GM19452 (cell line): ENCODE measurements at regions not wholly inside any gene's neighbourhood (a gene's known extent, or its start where the extent isn't known, plus 50 kb on each side); places are given as distances from the start of the nearest gene placed in this dataset.
"Not testable (repeated sequence)": the region's sequence is repeated elsewhere in the genome, so short reads cannot be mapped to it uniquely, and the experiment has no call there.

ENCODE experiments used
- ATAC-seq: cut with Tn5 transposase; IDR thresholded peaks from one replicate; pipeline ENCODE4 v1.9.1; 2021; ENCODE audit not compliant: unreplicated experiment

GRCh38 chr2:235212501-235213158, 260.8 kb downstream of the SH3BP4 start:
- no peak for ATAC-seq

GRCh38 chr2:235215248-235215647, 263.4 kb downstream of the SH3BP4 start:
- ATAC-seq: no peak

GRCh38 chr2:235216901-235217300, 265.1 kb downstream of the SH3BP4 start:
- ATAC-seq: no peak

DNA sequence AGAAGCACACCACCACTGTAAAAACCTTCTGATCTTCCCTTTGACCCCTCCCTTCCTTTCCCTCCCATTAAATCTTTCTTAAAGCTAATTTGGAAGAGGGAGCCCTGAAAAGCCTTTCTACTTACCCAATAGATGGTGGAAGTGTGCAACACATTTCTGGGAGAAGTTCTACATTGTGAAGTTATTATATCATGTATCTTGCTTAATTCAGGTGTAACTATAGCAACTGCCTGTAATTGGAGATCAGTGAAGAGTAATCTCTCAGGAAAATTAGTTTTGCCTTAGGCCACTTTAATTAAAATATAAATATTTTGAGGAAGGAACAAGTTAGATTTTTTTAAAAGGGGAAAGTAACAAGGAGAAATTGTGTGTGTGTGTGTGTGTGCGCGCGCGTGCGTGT, 266.0 kb downstream of the SH3BP4 start:
- no peak for ATAC-seq

DNA sequence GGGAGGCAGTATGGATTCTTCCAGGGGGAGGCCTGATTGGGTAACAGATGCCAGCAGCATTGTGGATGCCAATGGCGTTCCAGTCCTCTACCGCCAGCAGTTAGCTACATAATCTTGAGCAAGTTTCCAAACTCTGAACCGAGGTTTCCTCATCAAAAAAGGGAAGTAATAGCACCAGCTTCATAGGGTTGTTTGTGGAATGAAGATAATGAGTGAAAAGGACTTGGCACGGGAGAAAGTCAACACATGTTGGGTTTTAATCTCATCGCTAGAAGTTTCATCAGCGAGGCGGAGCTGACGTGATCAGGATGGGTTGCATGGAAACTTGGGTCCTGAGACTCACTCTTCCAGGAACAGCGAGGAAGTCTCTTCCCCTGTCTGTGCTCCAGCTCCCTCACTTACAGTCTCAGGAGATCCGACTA, 266.7 kb downstream of the SH3BP4 start:
- no peak for ATAC-seq

DNA sequence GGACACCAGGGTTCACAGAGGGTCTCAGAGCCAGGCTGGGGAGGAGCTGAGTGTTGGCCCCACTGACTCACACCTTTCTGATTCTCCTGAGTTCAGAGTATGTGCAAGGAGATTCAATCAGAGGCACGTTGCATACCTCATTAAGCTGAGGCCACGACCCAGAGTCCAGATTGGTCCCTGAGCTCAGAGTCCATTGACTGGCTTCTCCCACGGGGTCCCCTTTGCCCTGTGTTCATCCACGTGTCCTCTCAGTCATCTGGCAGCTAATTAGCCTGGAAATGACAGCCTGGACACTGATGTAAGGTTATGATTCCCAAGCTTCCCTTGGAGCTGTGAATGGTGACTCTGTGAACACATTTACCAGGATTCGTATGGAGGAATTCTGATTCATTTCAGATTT, 267.2 kb downstream of the SH3BP4 start:
- no peak for ATAC-seq

GRCh38 chr2:235220331-235220730, 268.5 kb downstream of the SH3BP4 start:
- ATAC-seq: no peak

GRCh38 chr2:235223011-235223410, 270.8 kb upstream of the AGAP1 start:
- no peak for ATAC-seq

DNA sequence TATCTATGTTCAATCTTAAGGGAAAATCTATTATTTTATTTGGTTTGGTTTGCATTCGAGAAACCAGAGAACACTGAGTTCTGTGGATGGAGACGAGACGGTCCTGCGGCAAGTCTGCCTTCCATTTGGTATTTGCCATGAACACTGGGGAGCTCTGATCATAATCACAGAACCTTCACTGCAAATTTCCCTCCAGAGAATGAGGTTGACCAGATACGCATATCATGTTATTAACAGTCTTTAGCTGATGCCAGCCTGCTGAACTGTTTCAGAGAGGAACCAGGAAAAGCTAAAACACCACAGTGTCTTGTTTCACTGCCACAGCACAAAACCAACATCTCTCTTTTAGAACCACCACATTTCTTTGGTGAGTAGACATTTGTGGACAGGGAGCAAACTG, 269.4 kb upstream of the AGAP1 start:
- no peak for ATAC-seq

DNA sequence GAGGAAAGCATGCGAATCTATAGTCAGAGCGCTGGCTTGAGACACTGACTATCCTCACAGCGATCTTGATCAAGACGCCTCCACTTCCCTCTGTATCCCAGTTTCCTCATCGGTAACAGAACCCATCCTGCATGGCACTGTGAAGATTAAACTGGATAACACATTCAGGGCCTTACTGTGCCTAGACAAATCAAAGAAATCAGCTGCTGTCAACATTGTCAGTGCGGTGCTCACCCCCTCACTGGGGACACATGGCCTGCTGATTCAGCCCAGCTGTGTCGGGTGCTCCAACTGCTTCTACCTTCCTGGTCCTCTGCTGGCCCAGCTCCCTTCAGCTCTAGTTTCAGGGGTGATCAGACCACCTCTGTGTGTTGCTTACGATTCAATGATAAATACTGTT, 268.6 kb upstream of the AGAP1 start:
- ATAC-seq: no peak

GRCh38 chr2:235227590-235227989, 266.3 kb upstream of the AGAP1 start:
- ATAC-seq: no peak

DNA sequence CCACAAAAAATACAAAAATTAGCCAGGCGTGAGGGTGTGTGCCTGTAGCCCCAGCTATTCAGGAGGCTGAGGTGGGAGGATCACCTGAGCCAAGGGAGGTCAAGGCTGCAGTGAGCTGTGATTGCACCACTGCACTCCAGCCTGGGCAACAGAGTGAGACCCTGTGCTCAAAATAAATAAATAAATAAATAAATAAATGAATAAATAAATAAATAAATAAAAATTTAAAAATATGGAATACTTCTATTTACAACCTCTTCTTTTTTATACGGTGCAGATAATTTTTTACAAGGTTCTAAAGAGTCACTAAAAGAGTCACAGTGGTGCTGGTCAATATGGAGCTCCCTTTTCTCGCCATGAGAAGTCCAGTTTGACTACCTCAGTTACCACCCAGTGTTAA, 265.4 kb upstream of the AGAP1 start:
- not testable (repeated sequence) for ATAC-seq

- ATAC-seq: no peak
Observed at GRCh38 chr2:235229236-235229635, 264.6 kb upstream of the AGAP1 start.

- no peak for ATAC-seq
Observed at GRCh38 chr2:235230821-235231601, 262.8 kb upstream of the AGAP1 start.

DNA sequence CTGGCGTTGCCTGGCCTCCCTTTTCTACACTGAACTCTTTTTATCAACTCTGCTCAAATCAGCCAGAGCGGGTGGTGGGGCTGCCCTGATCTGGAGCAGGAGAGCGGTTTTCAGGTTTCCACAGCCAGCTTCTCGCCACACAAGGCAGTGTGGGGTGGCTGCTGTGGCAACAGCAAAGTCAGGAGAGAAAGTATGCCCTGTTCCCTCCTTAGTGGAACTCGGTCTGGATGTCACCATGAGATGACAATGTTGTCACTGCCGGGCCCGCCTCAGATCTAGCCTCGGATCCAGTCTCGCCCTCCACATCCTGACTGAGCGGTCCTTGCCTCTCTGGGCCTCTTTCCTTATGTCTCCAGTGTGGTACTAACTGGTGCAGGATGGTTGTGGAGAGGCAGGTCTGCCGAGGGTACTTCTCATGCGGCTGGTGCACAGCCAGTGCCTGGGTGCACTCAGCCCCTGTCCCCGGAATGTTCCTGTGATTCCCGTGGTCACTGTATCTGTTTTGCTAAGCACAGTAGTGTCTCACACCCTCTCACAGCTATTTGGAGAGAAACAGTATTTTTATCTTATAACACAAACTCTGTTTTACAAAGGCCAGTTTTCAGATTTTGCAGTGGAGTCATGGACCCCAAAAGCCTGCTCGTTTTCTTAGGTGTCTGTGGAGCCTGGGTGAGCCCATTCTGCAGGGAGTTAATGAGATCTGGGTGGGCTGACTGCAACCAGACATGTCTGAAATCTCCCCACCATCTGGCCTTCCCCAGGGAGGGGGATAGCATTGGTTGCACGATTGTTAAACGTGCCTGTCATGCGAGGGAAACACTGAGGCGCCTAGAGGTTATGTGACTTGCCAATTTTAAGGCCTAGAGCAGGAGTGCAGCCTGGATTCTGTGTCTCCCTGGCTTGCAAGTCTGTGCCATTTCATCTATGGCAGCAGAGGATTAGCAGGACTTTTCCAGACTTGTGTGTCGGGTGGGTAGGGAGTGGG, 261.1 kb upstream of the AGAP1 start:
- no peak for ATAC-seq

DNA sequence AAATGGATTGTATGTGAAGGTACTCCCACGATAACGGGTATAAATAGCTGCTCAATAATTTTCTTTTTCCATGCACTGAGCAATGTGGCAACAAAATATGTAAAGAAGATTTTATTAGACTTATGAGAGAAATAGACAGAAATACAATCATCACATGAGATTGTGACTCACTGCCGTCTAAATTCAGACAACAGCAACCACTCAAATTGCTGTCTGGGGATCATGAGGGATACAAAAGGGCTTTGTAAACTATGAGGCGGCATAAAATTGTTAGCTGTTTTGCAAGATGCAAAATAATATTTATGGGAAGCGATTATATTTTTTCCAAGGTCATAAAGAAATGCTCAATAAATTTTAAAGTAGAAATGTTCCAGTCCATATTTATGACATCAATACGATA, 259.1 kb upstream of the AGAP1 start:
- no peak for ATAC-seq

DNA sequence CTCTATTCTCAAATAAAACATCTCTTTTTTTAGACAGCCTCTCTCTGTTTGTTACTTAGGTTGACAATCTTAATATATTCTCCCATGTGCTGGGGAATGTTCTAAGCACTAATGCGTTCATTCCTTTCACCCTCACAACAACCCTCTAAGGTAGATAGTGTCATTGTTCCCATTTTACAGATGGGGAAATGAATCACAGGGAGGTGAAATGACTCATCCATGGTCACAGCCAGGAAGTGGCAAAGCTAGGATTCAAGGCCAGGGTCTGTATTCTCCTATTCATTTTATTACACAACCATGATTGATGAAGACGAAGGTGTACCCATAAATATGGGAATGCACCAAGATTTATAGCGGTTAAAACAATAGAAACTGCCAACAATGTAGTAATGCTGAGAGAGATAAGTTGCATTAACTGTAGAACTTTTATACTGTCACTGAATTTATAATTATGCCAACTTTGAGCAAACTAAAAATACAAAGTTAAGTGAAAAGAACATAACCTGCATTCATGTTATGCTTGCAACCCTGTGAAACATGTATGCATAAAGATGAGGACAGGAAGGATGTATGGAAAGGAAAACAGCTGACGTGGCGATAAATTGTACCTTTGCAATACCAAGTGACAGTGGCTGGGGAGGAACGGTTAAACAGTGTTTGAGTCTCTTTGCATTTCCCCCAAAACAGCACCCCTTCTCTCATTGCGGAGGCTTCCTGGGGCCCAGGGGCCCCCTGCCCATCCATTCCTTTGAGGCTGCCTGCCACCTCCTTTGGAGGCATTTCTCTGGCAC, 257.7 kb upstream of the AGAP1 start:
- ATAC-seq: no peak

DNA sequence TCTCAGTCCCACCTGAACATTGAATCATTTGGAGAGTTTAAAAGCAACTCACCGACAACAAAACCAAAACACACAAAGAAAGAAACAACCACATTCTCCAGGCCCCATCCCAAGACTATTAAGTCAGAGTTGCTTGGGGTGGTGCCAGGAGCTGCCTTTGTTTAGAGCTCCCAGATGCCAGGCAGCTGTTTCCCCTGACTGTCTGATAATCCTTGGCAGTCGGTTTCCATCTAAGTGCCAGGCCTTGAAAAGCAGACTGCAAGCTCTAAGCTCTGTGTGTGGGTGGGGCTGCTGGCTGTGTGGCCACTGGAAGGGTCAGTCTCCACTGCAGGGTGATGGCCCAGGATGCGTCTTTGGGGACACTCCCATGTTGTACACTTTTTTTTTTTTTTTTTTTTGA, 255.3 kb upstream of the AGAP1 start:
- no peak for ATAC-seq

DNA sequence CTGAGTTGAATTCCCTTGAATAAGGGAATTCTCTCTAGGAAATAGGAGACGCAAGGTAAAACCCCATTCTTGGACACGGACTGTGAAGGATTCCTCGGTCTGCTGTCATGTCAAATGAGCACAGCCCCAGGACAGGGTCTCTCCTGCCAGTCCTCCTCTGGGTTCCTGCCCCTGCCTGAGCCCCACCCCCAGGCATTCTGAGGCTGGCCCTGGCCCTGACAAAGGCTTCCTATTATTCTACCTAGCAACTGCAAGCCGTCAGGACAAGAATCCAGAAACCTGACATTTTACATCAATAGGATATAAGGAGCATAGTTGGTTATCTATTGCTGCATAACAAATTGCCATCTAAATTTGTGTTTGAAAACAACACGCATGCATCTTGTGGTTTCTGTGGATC, 253.3 kb upstream of the AGAP1 start:
- no peak for ATAC-seq
